H1 (cell line): ENCODE measurements at regions not wholly inside any gene's neighbourhood (a gene's known extent, or its start where the extent isn't known, plus 50 kb on each side); places are given as distances from the start of the nearest gene placed in this dataset.

Experiments
- CTCF ChIA-PET: fragments of 300-600 bp; sonication (Branson Sonifier 250); formaldehyde crosslinking; loops from one replicate; lab custom pipeline; 2021; ENCODE audit not compliant: partially characterized antibody; lab: Charles Lee
- POLR2A ChIA-PET: fragments of 300-600 bp; sonication (Branson Sonifier 250); formaldehyde crosslinking; loops from one replicate; lab custom pipeline; 2021; ENCODE audit warnings: inconsistent platforms; ENCODE audit not compliant: partially characterized antibody; lab: Charles Lee
- DNase-seq, 2 experiments: peaks; one replicate each; pipeline versions ENCODE4 v3.0.0 to v3.0.0-alpha.2; 2010 to 2022; ENCODE audit warnings: low spot score in 2 of 2, low read depth in 1 of 2, mixed read lengths in 1 of 2
- FAIRE-seq: peaks from 2 replicates; lab custom pipeline; 2011; peaks lifted over from hg19 to GRCh38; lab: Jason Lieb, UNC
- H2AFZ ChIP-seq: 2 replicates; pipeline ENCODE4 v1.8.1; 2012; ENCODE audit warnings: low read length, inconsistent platforms
- H2AK5ac ChIP-seq: 2 replicates; pipeline ENCODE4 v1.6.1; 2013; ENCODE audit warnings: low read depth, low read length
- H2BK120ac ChIP-seq: replicated peaks from 2 replicates; pipeline ENCODE3; 2013; ENCODE audit warnings: low read depth, low read length, inconsistent platforms
- H2BK12ac ChIP-seq: 2 replicates; pipeline ENCODE4 v1.6.1; 2013; ENCODE audit warnings: low read depth, low read length
- H2BK15ac ChIP-seq: 2 replicates; pipeline ENCODE4 v1.6.1; 2013; ENCODE audit warnings: low read length
- H2BK20ac ChIP-seq: 2 replicates; pipeline ENCODE4 v1.6.1; 2013; ENCODE audit warnings: low read length
- H2BK5ac ChIP-seq: 2 replicates; pipeline ENCODE4 v1.6.1; 2013; ENCODE audit warnings: low read depth, low read length
- H3K14ac ChIP-seq: 2 replicates; pipeline ENCODE4 v1.6.1; 2013; ENCODE audit warnings: inconsistent platforms; ENCODE audit not compliant: insufficient read length
- H3K18ac ChIP-seq: 2 replicates; pipeline ENCODE4 v1.6.1; 2013; ENCODE audit warnings: low read length; ENCODE audit errors: extremely low read depth
- H3K23ac ChIP-seq: 2 replicates; pipeline ENCODE4 v1.6.1; 2013; ENCODE audit warnings: inconsistent platforms; ENCODE audit not compliant: insufficient read length
- H3K23me2 ChIP-seq: 2 replicates; pipeline ENCODE4 v1.6.1; 2013; ENCODE audit warnings: low read depth, low read length
- H3K27ac ChIP-seq: 2 replicates; pipeline ENCODE4 v1.6.1; 2011; ENCODE audit warnings: low read depth, low read length, inconsistent platforms
- H3K27me3 ChIP-seq, 4 experiments: replicated peaks in 1 of 4; 1 replicate in 1 of 4; 2 replicates in 3 of 4; pipeline versions ENCODE4 v1.6.1 to v1.8.1; 2011 to 2013; ENCODE audit warnings: low read length in 3 of 4, mild to moderate bottlenecking in 3 of 4, inconsistent platforms in 2 of 4, mixed read lengths in 2 of 4, moderate library complexity in 1 of 4; ENCODE audit not compliant: control insufficient read depth in 3 of 4, insufficient read depth in 3 of 4; ENCODE audit errors: extremely low read depth in 1 of 4
- H3K36me3 ChIP-seq, 4 experiments: 2 replicates each; pipeline versions ENCODE4 v1.6.1 to v1.8.1; 2011 to 2013; ENCODE audit warnings: mild to moderate bottlenecking in 4 of 4, low read length in 3 of 4, moderate library complexity in 2 of 4, control low read depth in 1 of 4, inconsistent platforms in 1 of 4; ENCODE audit not compliant: insufficient read depth in 4 of 4, control insufficient read depth in 2 of 4
- H3K4ac ChIP-seq: replicated peaks from 2 replicates; pipeline ENCODE3; 2013; ENCODE audit warnings: low read length, low read depth, mixed read lengths, inconsistent platforms; ENCODE audit not compliant: insufficient read length
- H3K4me1 ChIP-seq, 4 experiments: replicated peaks in 1 of 4; 1 replicate in 1 of 4; 2 replicates in 3 of 4; pipeline versions ENCODE4 v1.6.1 to v1.8.1; 2011 to 2013; ENCODE audit warnings: low read length in 3 of 4, inconsistent platforms in 2 of 4, mixed read lengths in 1 of 4; ENCODE audit not compliant: insufficient read depth in 4 of 4, control insufficient read depth in 3 of 4
- H3K4me2 ChIP-seq, 2 experiments: 2 replicates each; pipeline versions ENCODE4 v1.6.1 to v1.8.1; 2011 to 2013; ENCODE audit warnings: low read depth in 2 of 2, low read length in 2 of 2, control low read depth in 1 of 2, inconsistent platforms in 1 of 2, mild to moderate bottlenecking in 1 of 2; ENCODE audit not compliant: insufficient read depth in 1 of 2
- H3K4me3 ChIP-seq, 4 experiments: fragments of 200-600, 300-600 bp in 1 of 4; sonication (generic), shearing (Covaris generic), sonication (Bioruptor Twin) in 1 of 4; 2 replicates each; pipeline versions ENCODE4 v1.5.1 to v1.8.1; 2011 to 2016; ENCODE audit warnings: low read length in 4 of 4, low read depth in 3 of 4, control low read depth in 2 of 4, inconsistent platforms in 2 of 4, mild to moderate bottlenecking in 2 of 4, mixed read lengths in 1 of 4, moderate library complexity in 1 of 4; ENCODE audit not compliant: insufficient read depth in 2 of 4; ENCODE audit errors: extremely low read depth in 1 of 4
- H3K56ac ChIP-seq: replicated peaks from 2 replicates; pipeline ENCODE3; 2013; ENCODE audit warnings: low read depth, mild to moderate bottlenecking, mixed read lengths, low read length, inconsistent platforms; ENCODE audit not compliant: insufficient read length
- H3K79me1 ChIP-seq: 2 replicates; pipeline ENCODE4 v1.6.1; 2013; ENCODE audit warnings: low read depth, low read length, control low read depth
- H3K79me2 ChIP-seq, 2 experiments: 2 replicates each; pipeline versions ENCODE4 v1.6.1 to v1.8.1; 2012 to 2013; ENCODE audit warnings: low read length in 2 of 2, mild to moderate bottlenecking in 2 of 2, inconsistent platforms in 1 of 2; ENCODE audit not compliant: insufficient read depth in 2 of 2, control insufficient read depth in 1 of 2
- H3K9ac ChIP-seq, 4 experiments: replicated peaks in 1 of 4; 1 replicate in 1 of 4; 2 replicates in 3 of 4; pipeline versions ENCODE4 v1.6.1 to v1.8.1; 2011 to 2013; ENCODE audit warnings: low read depth in 3 of 4, low read length in 3 of 4, control low read depth in 2 of 4, mild to moderate bottlenecking in 2 of 4, moderate library complexity in 2 of 4, inconsistent platforms in 1 of 4; ENCODE audit errors: extremely low read depth in 1 of 4
- H3K9me3 ChIP-seq, 2 experiments: 2 replicates each; pipeline versions ENCODE4 v1.6.1 to v1.8.1; 2012 to 2013; ENCODE audit warnings: mild to moderate bottlenecking in 2 of 2, moderate library complexity in 2 of 2, control low read depth in 1 of 2, inconsistent platforms in 1 of 2, low read depth in 1 of 2, low read length in 1 of 2, mixed read lengths in 1 of 2; ENCODE audit not compliant: insufficient read depth in 2 of 2
- H4K20me1 ChIP-seq, 2 experiments: replicated peaks in 1 of 2; 2 replicates each; pipeline versions ENCODE3 to v1.8.1; 2011 to 2013; ENCODE audit warnings: inconsistent platforms in 2 of 2, low read length in 2 of 2, mild to moderate bottlenecking in 1 of 2; ENCODE audit not compliant: insufficient read depth in 2 of 2, control insufficient read depth in 1 of 2
- H4K5ac ChIP-seq: 2 replicates; pipeline ENCODE4 v1.6.1; 2013; ENCODE audit warnings: low read length, low read depth, mixed read lengths, inconsistent platforms; ENCODE audit not compliant: insufficient read length
- H4K8ac ChIP-seq: 2 replicates; pipeline ENCODE4 v1.8.0; 2013; ENCODE audit warnings: mild to moderate bottlenecking, moderate library complexity, low read length, inconsistent platforms; ENCODE audit not compliant: insufficient read depth; ENCODE audit errors: extremely low read depth
- H4K91ac ChIP-seq: replicated peaks from 2 replicates; pipeline ENCODE3; 2013; ENCODE audit warnings: low read length, mixed read lengths, inconsistent platforms; ENCODE audit not compliant: insufficient read length
- HDAC6 ChIP-seq: IDR thresholded peaks from one replicate; pipeline ENCODE4 v1.7.1; 2012; ENCODE audit warnings: low read depth, mild to moderate bottlenecking, inconsistent platforms, low read length, moderate library complexity
- SIN3A ChIP-seq, 2 experiments: IDR thresholded peaks in 1 of 2; conservative IDR thresholded peaks in 1 of 2; 2 replicates each; pipeline ENCODE4 v1.6.1; 2011 to 2012; ENCODE audit warnings: low read length in 2 of 2, improper control_type of control experiment in 1 of 2, low read depth in 1 of 2, mild to moderate bottlenecking in 1 of 2
- SIRT6 ChIP-seq: IDR thresholded peaks from one replicate; pipeline ENCODE4 v1.7.1; 2012; ENCODE audit warnings: low read length, inconsistent platforms
- WGBS, 2 experiments: shearing (Covaris generic) in 1 of 2; methylation state at CpG; one replicate each; pipeline versions ENCODE4 v1.1.6 to v1.1.7; 2013 to 2015; ENCODE audit warnings: low lambda C conversion rate in 2 of 2, mixed read lengths in 2 of 2, inconsistent platforms in 1 of 2, low coverage in 1 of 2, missing lambda C conversion rate in 1 of 2; ENCODE audit not compliant: insufficient replicate concordance in 2 of 2, insufficient coverage in 1 of 2, insufficient read length in 1 of 2; ENCODE audit errors: extremely low coverage in 1 of 2, missing lambda C conversion rate in 1 of 2; 5-methylcytosine and 5-hydroxymethylcytosine counted together
- TF ChIP-seq, protein P1 (sequence below), 3 experiments: IDR thresholded peaks; 1 replicate in 2 of 3; 2 replicates in 1 of 3; pipeline versions ENCODE4 v1.5.1 to v1.6.1; 2011; ENCODE audit warnings: low read length in 3 of 3, mild to moderate bottlenecking in 3 of 3, inconsistent platforms in 2 of 3, low read depth in 1 of 3, moderate library complexity in 1 of 3; ENCODE audit not compliant: insufficient read depth in 1 of 3; ENCODE audit errors: control extremely low read depth in 1 of 3

GRCh38 chr1:112126598-112126997, 137.1 kb upstream of the KCND3 start:
- Histone ChIP-seq H3K23ac (no peak overlapping the region), H4K91ac (no peak overlapping the region), H3K9ac (no peak overlapping the region), H2BK120ac (no peak overlapping the region), H3K27me3 (no peaks in the 10 kb centered on the region), H3K36me3 (no peaks in the 10 kb centered on the region), H3K4ac (no peak overlapping the region), H2BK15ac (no peak overlapping the region), H4K8ac (no peak overlapping the region), H3K14ac (no peak overlapping the region), H3K18ac (no peak overlapping the region), H3K79me2 (no peaks in the 10 kb centered on the region), H3K4me2 (no peak overlapping the region), H2AFZ (no peak overlapping the region), H3K56ac (no peak overlapping the region), H3K9me3 (no peaks in the 10 kb centered on the region), H3K27ac (no peak overlapping the region), H2AK5ac (no peak overlapping the region), H2BK20ac (no peak overlapping the region), H3K4me3 (no peak overlapping the region), H3K4me1 (no peaks in the 10 kb centered on the region), H3K23me2 (no peaks in the 10 kb centered on the region), H2BK12ac (no peak overlapping the region), H2BK5ac (no peak overlapping the region), H4K20me1 (no peaks in the 10 kb centered on the region), H4K5ac (no peak overlapping the region), H3K79me1 (no peaks in the 10 kb centered on the region)
- FAIRE-seq (no peak), DNase-seq (no peak)
- ChIA-PET POLR2A (no interaction called here), CTCF (no interaction called here)
- WGBS, 2 experiments: 83% methylated on average over 2 of the region's 2 CpGs; no CpG with 5 or more reads in 1 of the 2 experiments
- TF ChIP-seq SIRT6 (no peak), SIN3A (conservative IDR thresholded peaks at IDR 0.05 in 1 of 2, IDR thresholded peaks at IDR 0.05 in 1 of 2; ENCODE audit: low read depth in 1 of 2, low read length in 2 of 2) (no peak), HDAC6 (no peak)
- TF ChIP-seq, protein P1, sequence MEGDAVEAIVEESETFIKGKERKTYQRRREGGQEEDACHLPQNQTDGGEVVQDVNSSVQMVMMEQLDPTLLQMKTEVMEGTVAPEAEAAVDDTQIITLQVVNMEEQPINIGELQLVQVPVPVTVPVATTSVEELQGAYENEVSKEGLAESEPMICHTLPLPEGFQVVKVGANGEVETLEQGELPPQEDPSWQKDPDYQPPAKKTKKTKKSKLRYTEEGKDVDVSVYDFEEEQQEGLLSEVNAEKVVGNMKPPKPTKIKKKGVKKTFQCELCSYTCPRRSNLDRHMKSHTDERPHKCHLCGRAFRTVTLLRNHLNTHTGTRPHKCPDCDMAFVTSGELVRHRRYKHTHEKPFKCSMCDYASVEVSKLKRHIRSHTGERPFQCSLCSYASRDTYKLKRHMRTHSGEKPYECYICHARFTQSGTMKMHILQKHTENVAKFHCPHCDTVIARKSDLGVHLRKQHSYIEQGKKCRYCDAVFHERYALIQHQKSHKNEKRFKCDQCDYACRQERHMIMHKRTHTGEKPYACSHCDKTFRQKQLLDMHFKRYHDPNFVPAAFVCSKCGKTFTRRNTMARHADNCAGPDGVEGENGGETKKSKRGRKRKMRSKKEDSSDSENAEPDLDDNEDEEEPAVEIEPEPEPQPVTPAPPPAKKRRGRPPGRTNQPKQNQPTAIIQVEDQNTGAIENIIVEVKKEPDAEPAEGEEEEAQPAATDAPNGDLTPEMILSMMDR (IDR thresholded peaks at IDR 0.05; ENCODE audit: control extremely low read depth in 1 of 3, insufficient read depth in 1 of 3, low read depth in 1 of 3, low read length in 3 of 3): no peak
